Lung (tissue), 11 donors: ENCODE measurements at regions not wholly inside any gene's neighbourhood (a gene's known extent, or its start where the extent isn't known, plus 50 kb on each side); places are given as distances from the start of the nearest gene placed in this dataset.

ENCODE experiments used
- ATAC-seq: fragments of 200-7000 bp; cut with Tn5 transposase; one replicate; pipeline ENCODE4 v1.9.1; 2020; ENCODE audit warnings: moderate number of reproducible peaks; ENCODE audit not compliant: insufficient read depth, low FRiP score
- DNase-seq, 3 donors: peaks; one replicate each; pipeline ENCODE4 v3.0.0-alpha.2; 2013 to 2017
- H3K27ac ChIP-seq, 2 donors: one replicate each; pipeline ENCODE4 v1.5.1; 2013; ENCODE audit warnings: mild to moderate bottlenecking in 2 of 2, moderate library complexity in 2 of 2, control low read depth in 1 of 2, inconsistent platforms in 1 of 2, low read depth in 1 of 2, low read length in 1 of 2
- H3K27me3 ChIP-seq, 3 donors: one replicate each; pipeline ENCODE4 v1.5.1; 2013; ENCODE audit warnings: low read length in 2 of 3; ENCODE audit not compliant: control insufficient read depth in 3 of 3, insufficient read depth in 3 of 3
- H3K36me3 ChIP-seq, 4 donors: one replicate each; pipeline ENCODE4 v1.5.1; 2013; ENCODE audit warnings: low read length in 4 of 4, mild to moderate bottlenecking in 1 of 4, moderate library complexity in 1 of 4; ENCODE audit not compliant: control insufficient read depth in 4 of 4, insufficient read depth in 4 of 4
- H3K4me1 ChIP-seq, 5 donors: one replicate each; pipeline ENCODE4 v1.5.1; 2013; ENCODE audit warnings: low read length in 5 of 5, mild to moderate bottlenecking in 2 of 5, moderate library complexity in 1 of 5; ENCODE audit not compliant: control insufficient read depth in 5 of 5, insufficient read depth in 5 of 5
- H3K4me3 ChIP-seq: one replicate; pipeline ENCODE4 v1.5.1; 2013; ENCODE audit warnings: mild to moderate bottlenecking, control low read depth, moderate library complexity
- H3K9ac ChIP-seq, 2 donors: one replicate each; pipeline ENCODE4 v1.5.1; 2013; ENCODE audit warnings: low read length in 2 of 2, control low read depth in 1 of 2; ENCODE audit not compliant: insufficient read depth in 1 of 2
- H3K9me3 ChIP-seq, 4 donors: one replicate each; pipeline ENCODE4 v1.5.1; 2013; ENCODE audit warnings: low read length in 3 of 4, mild to moderate bottlenecking in 1 of 4, moderate library complexity in 1 of 4; ENCODE audit not compliant: control insufficient read depth in 4 of 4, insufficient read depth in 3 of 4
- CTCF ChIP-seq: IDR thresholded peaks from 2 replicates; pipeline ENCODE4 v1.5.1; 2012; ENCODE audit warnings: mild to moderate bottlenecking; ENCODE audit errors: control extremely low read depth, extremely low read depth
- WGBS, 2 donors: extraction: QIAGEN DNeasy Blood & Tissue Kit; methylation state at CpG; one replicate each; pipeline ENCODE4 v1.1.7; 2013; 5-methylcytosine and 5-hydroxymethylcytosine counted together
- donor health status: control.
- donor health status: control.
- donor health status: Bipolar disorder and iron deficiency.
- donor health status: healthy.
- donor health status: DM: yes; HTN: yes; CAD: no.

GRCh38 chr13:60862036-60862435 is 465.0 kb downstream of the TDRD3 start:
- Histone ChIP-seq H3K27ac (no peak overlapping the region), H3K4me1 (no peaks in the 10 kb centered on the region), H3K9me3 (peaks cover 0 to 2% (median 0%) of the 10 kb centered on the region in 4 donors), H3K9ac (no peak overlapping the region), H3K27me3 (no peaks in the 10 kb centered on the region), H3K36me3 (no peaks in the 10 kb centered on the region), H3K4me3 (no peak overlapping the region)
- whole genome bisulfite sequencing, 2 donors = 83 to 92% methylated on average over 1 of the region's 1 CpG
- TF ChIP-seq CTCF = no peak
- ATAC-seq (no peak), DNase-seq (no peak)

GRCh38 chr13:60857698-60858097 is 460.7 kb downstream of the TDRD3 start:
- H3K9ac ChIP-seq = no peak overlapping the region
- DNase-seq = no peak
- peaks cover 0 to 2% (median 0%) of the 10 kb centered on the region in 4 donors for H3K9me3 ChIP-seq
- H3K27me3 ChIP-seq = no peaks in the 10 kb centered on the region
- H3K36me3 ChIP-seq = no peaks in the 10 kb centered on the region
- no peak for ATAC-seq
- no peak overlapping the region for H3K4me3 ChIP-seq
- H3K27ac ChIP-seq = no peak overlapping the region
- H3K4me1 ChIP-seq = no peaks in the 10 kb centered on the region
- WGBS, 2 donors = 86% methylated on average over 4 of the region's 4 CpGs
- no peak for TF ChIP-seq CTCF

GRCh38 chr13:60852886-60853285 is 455.9 kb downstream of the TDRD3 start:
- no peak overlapping the region for H3K9ac ChIP-seq
- no peak for ATAC-seq
- TF ChIP-seq CTCF = no peak
- H3K27ac ChIP-seq = no peak overlapping the region
- peaks cover 0 to 6% (median 0%) of the 10 kb centered on the region in 4 donors for H3K9me3 ChIP-seq
- peaks cover 0 to 9% (median 0%) of the 10 kb centered on the region in 5 donors for H3K4me1 ChIP-seq
- 82 to 86% methylated on average over 4 of the region's 4 CpGs for WGBS, 2 donors
- no peaks in the 10 kb centered on the region for H3K36me3 ChIP-seq
- no peak overlapping the region for H3K4me3 ChIP-seq
- DNase-seq = no peak
- no peaks in the 10 kb centered on the region for H3K27me3 ChIP-seq

GRCh38 chr13:60851378-60851777 is 454.4 kb downstream of the TDRD3 start:
- DNase-seq = no peak
- H3K9me3 ChIP-seq = peaks cover 0 to 6% (median 2%) of the 10 kb centered on the region in 4 donors
- no peak for ATAC-seq

More at GRCh38 chr13:60851378-60851777, 454.4 kb downstream of the TDRD3 start:
- Histone ChIP-seq H3K27ac (no peak overlapping the region), H3K4me1 (peaks cover 0 to 9% (median 0%) of the 10 kb centered on the region in 5 donors), H3K4me3 (no peak overlapping the region), H3K9ac (no peak overlapping the region), H3K36me3 (no peaks in the 10 kb centered on the region), H3K27me3 (no peaks in the 10 kb centered on the region)
- no peak for TF ChIP-seq CTCF
